GM12864 (cell line): ENCODE measurements at regions not wholly inside any gene's neighbourhood (a gene's known extent, or its start where the extent isn't known, plus 50 kb on each side); places are given as distances from the start of the nearest gene placed in this dataset.

Experiments
- DNase-seq: peaks from one replicate; pipeline ENCODE4 v3.0.0-alpha.2; 2011; ENCODE audit warnings: low read depth
- H3K4me3 ChIP-seq: 2 replicates; pipeline ENCODE4 v1.5.1; 2011; ENCODE audit warnings: mild to moderate bottlenecking, low read depth, low read length, control low read depth
- TF ChIP-seq, protein P1 (sequence below): IDR thresholded peaks from 2 replicates; pipeline ENCODE4 v1.5.1; 2011; ENCODE audit warnings: low read depth, mild to moderate bottlenecking, moderate library complexity, low read length, control low read depth, inconsistent platforms; ENCODE audit errors: missing control alignments

- peak; percentile 25 for DNase-seq
- H3K4me3 ChIP-seq = no peak overlapping the region
- TF ChIP-seq, protein P1, sequence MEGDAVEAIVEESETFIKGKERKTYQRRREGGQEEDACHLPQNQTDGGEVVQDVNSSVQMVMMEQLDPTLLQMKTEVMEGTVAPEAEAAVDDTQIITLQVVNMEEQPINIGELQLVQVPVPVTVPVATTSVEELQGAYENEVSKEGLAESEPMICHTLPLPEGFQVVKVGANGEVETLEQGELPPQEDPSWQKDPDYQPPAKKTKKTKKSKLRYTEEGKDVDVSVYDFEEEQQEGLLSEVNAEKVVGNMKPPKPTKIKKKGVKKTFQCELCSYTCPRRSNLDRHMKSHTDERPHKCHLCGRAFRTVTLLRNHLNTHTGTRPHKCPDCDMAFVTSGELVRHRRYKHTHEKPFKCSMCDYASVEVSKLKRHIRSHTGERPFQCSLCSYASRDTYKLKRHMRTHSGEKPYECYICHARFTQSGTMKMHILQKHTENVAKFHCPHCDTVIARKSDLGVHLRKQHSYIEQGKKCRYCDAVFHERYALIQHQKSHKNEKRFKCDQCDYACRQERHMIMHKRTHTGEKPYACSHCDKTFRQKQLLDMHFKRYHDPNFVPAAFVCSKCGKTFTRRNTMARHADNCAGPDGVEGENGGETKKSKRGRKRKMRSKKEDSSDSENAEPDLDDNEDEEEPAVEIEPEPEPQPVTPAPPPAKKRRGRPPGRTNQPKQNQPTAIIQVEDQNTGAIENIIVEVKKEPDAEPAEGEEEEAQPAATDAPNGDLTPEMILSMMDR = no peak
Measured at GRCh38 chr4:104815665-104816064, 321.0 kb upstream of the CXXC4 start.

DNA sequence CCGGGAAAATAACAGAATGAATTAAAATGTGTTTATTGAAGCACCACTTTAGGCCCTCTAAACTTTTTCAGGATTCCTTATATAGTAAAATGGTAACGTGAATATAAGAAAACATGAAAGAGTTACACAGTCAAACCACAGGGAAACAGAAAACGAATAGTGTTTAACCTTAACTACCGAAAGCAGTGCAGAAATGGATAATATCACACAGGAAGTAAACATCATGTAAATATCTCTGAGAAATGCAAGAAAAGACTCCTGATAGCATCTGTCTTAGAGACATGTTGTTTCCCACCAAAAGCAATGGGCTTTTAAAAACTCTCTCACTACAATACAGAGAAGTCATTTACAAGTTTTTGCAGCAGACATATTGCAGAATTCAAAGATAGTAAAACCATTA lies 323.9 kb upstream of the CXXC4 start:
- TF ChIP-seq, protein P1 = no peak
- no peak for DNase-seq

GRCh38 chr4:104826171-104826570 lies 320.5 kb upstream of the TET2 start:
- DNase-seq = no peak
- TF ChIP-seq, protein P1 = no peak
- H3K4me3 ChIP-seq = no peak overlapping the region

More for the DNA sequence above, 323.9 kb upstream of the CXXC4 start:
- no peak overlapping the region for H3K4me3 ChIP-seq

- no peak overlapping the region for H3K4me3 ChIP-seq
- no peak for DNase-seq
- TF ChIP-seq, protein P1 = no peak
Measured at GRCh38 chr4:104829761-104830160, 316.9 kb upstream of the TET2 start.

DNA sequence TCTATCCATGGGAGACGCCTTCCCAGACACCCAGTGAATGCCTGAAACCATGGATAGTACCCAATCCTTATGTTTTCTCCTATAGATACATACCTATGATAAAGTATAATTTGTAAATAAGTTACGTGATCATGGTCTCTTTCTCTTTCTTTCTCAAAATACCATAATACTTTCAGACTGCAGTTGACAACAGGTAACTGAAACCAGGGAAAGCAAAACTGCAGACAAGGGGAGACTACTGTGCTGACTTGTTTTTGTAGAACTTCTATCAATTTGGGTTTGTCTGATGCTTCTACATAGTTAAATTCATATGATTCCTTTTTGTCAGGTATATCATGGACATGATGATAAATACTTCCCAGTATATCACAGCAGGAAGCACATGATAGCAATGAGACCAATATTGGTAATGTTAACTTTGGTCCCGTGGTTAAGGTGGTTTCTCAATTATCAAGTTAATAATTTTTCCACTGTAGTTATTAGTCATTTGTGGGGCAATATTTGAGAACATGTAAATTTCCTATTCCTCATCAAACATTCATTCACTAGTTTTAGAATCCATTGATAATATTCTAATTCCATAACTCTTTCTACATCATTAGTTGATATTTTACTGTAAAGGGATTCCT lies 298.0 kb upstream of the TET2 start:
- H3K4me3 ChIP-seq = no peak overlapping the region
- DNase-seq = no peak
- TF ChIP-seq, protein P1 = no peak

GRCh38 chr4:104859601-104860237 lies 287.0 kb upstream of the TET2 start:
- TF ChIP-seq, protein P1 = no peak
- no peak overlapping the region for H3K4me3 ChIP-seq
- DNase-seq = no peak
